Inflammatory macrophage (primary cell): ENCODE measurements at regions not wholly inside any gene's neighbourhood (a gene's known extent, or its start where the extent isn't known, plus 50 kb on each side); places are given as distances from the start of the nearest gene placed in this dataset.
"Not testable (repeated sequence)": the region's sequence is repeated elsewhere in the genome, so short reads cannot be mapped to it uniquely, and the experiment has no call there.

Experiments used
- DNase-seq, 2 donors: peaks; one replicate each; pipeline ENCODE4 v3.0.0-alpha.2; 2020 to 2022

DNA sequence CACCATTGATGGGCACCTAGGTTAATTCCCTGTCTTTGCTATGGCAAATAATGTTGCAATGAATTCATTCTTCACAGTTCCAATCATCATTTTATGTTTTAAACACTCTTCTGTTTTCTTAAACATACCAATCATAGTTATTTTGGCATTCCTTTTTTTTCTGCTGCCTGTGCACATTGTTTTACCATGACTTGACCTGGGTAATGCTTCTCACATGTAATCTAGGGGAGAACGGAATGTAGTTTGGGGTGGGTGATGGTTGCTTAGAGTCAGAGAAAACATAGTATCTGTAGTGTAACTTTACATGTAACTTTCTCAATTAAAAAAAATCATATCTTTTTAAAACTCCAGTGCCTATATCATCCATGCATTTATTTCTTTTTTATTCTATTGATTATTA, 1945.3 kb upstream of the RAG2 start:
- no peak for DNase-seq

DNA sequence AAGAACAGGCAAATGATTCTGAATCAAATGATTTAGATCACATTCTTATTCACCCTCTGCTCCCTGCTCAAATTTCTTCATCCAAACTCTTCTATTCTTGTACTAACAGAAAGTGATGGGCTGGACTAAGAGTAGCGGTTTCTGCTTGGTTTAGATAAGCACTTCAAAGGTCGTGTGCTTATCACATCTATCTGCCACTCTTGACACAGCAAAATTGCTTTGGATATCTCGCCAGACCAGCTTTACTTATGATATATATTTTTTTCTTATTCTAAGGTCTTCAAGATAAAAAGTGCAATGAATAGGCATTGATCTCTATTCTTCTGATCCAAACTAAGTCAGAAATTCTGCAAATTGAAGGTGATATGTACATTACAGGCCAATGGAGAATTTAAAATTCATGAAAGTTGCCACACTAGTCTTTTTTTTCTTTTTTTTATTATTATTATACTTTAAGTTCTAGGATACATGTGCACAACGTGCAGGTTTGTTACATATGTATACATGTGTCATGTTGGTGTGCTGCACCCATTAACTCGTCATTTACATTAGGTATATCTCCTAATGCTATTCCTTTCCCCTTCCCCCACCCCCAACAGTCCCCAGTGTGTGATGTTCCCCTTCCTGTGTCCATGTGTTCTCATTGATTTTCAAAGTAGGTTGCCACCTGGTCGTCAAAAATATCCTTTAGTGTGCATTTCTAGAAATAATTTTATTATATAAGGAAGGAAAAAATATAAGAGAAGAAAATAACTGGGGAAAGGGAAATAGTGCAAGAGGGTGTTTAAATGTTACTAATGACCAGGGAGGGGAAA, 1941.0 kb upstream of the RAG2 start:
- no peak for DNase-seq

DNA sequence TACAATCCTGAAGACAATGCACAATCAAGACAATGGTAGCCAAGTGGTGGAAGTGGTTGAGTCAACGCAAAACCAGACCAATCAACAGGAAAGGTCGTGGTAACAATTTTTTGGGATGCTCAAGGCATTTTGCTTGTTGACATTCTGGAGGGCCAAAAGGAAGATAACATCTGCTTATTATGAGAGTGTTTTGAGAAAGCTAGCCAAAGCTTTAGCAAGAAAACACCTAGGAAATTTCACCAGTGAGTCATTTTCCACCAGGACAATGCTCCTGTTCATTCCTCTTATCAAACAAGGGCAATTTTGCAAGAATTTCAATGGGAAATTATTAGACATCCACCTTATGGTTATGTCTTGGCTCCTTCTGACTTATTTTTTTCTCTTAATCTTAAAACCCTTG, 1932.2 kb upstream of the RAG2 start:
- no peak for DNase-seq

DNA sequence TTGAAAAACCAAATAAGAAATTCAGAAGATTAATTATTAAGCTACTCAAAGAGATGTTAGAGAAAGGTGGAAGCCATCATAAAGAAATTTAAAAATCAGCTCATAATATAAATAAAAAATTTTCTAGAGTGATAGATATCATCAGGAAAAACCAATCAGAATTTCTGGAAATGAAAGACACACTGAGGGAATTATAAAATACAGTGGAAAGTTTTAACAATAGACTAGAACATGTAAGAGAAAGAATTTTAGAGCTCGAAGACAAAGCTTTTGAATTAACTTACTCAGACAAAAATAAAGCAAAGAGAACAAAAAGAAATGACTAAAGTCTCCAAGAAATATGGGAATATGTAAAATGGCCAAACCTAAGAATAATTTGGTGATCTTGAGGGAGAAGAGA, 1926.9 kb upstream of the RAG2 start:
- no peak for DNase-seq

DNA sequence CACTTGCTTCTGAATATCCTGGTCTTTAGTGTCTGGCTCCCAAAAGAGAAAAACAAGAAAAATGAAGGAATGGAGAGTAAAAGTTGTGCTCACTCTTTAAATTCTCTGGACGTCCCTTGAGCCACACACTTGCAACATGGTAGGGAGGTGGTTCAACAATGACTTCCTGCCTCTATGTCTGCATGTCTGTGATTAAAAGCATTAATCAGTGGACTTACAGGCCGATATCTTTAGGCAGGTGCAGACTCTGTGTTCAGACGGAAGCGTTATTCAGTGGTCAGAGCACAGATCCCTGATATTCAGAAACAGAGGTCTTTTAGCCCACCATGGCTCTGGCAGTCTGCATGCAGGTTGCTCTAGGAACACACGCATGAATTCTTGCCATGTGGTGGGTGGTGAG, 1920.0 kb upstream of the RAG2 start:
- no peak for DNase-seq

DNA sequence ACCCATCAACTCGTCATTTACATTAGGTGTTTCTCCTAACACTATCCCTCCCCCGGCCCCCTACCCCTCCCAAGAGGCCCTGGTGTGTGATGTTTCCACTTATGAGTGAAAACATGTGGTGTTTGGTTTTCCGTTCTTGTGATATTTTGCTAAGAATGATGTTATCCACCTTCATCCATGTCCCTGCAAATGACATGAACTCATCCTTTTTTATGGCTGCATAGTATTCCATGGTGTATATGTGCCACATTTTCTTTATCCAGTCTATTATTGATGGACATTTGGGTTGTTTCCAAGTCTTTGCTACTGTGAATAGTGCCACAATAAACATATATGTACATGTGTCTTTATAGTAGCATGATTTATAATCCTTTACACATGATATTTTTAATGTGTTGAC, 1914.8 kb upstream of the RAG2 start:
- not testable (repeated sequence) for DNase-seq

DNA sequence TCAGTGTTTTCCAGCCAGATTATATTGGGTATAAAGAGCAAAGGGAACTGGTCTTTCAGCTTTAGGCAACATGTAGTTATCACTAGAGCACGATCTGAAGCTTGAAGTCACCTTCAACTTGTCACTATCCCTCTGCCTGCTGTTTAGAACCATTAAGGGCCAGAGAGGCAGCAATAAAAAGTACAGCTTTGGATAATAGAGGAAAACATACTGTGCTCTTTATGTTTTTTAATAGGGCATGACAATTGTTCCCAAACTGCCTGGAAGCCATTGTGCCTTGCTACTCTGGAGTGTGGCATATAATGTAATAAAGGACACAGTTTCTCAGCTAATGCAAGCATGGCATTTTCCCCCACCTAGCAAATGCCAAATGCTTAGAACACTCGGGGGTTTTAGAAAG, 1912.0 kb upstream of the RAG2 start:
- no peak for DNase-seq

DNA sequence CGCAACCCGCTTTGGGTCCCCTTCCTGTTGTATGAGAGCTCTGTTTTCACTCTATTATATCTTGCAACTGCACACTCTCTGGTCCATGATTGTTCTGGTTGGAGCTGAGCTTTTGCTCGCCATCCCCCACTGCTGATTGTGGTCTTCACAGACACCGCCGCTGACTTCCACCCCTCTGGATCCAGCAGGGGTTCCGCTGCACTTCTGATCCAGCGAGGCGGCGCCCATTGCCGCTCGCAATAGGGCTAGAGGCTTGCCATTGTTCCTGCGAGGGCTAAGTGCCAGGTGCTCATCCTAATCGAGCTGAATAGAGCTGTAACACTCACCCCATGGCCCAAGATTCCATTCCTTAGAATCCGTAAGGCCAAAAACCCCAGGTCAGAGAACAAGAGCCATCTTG, 1905.8 kb upstream of the RAG2 start:
- no peak for DNase-seq

DNA sequence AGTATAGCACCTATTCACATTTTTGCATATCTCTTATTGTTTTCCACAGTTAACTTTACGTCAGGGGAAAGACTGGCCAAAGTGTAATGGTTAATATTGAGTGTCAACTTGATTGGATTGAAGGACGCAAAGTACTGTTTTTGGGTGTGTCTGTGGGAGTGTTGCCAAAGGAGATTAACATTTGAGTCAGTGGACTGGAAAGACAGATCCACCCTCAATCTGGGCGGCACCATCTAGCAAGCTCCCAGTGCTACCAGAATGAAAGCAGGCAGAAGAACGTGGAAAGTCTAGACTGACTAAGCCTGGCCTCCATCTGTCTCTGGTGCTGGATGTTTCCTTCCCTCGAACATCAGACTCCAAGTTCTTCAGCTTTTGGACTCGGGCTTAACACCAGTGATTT, 1900.7 kb upstream of the RAG2 start:
- no peak for DNase-seq

DNA sequence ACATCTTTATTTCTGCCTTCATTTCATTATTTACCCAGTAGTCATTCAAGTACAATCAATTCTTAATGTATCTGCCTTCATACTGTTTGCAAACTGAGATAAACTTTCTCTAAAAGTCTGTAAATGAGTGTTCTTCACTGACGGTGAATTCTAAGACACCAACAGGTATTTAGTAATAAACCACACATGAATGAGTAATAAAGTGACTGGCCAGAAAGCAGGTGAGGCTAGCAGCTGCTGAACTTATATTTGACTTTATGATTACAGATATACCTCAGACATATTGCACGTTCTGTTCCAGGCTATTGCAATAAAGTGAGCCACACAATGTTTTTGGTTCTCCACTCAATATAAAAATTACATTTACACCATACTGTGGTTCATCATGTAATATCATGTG, 1894.0 kb upstream of the RAG2 start:
- no peak for DNase-seq

DNA sequence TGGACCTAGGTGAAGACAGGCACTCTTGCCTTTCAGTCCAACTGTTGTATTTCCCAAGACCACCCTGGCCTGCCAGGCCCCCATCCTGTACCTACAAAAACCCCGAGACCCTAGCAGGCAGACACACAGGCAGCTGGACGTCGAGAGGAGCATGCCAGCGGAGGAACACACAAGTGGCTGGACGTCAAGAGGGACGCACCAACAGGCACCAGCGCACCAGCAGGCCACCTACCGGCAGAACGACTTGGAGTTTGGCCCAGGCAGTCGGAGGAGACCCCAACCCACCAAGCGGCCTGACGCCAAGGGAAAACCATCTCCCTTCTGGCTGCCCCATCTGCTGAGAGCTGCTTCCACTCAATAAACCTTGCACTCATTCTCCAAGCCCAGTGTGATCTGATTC, 1883.4 kb upstream of the RAG2 start:
- no peak for DNase-seq

DNA sequence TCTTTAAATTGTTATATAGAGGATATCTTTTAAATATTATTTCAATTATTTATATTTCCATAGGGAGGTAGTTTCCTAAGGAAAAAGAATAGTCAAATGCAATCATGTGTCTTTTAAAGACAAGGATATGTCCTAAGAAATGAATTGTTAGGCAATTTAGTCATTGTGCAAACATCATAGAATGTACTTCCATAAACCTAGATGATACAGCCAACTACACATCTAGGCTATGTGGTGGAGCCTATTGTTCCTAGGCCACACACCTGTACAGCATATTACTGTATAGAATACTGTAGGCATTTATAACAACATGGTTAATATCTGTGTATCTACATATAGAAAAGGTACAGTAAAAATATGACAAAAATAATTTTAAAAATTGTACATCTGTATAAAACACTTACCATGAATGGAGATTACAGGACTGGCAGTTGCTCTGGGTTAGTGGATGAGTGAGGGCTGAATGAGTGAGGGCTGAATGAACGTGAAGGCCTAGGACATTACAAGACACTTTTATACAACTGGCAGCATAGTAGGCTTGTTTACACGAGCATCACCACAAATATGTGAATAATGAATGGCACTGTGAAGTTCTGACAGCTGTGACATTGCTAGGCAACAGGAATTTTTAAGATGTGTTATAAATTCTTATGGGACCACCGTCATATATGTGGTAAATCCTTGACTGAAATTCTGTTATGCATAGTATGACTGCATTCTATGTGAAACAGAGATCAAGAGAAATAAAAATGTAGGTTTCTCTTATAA, 1879.0 kb upstream of the RAG2 start:
- no peak for DNase-seq

DNA sequence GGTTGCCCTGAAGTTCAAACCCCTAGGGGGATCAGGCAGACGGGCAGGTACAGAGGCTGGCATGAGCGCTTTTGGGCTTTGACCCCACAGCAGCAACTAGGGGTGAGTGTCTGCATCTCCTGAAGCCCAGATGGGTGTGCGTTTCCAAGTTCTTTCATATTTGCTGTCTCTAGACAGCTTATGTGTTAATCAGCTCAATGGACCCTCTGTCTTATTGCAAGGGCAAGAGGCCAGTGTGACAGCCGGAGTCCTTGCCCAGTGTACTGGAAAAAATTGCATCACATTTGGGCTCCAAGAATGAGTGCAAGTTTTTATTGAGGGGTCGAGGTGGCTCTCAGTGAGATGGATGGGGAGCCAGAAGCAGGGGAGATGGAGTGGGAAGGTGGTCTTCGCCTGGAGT, 1863.7 kb upstream of the RAG2 start:
- no peak for DNase-seq

DNA sequence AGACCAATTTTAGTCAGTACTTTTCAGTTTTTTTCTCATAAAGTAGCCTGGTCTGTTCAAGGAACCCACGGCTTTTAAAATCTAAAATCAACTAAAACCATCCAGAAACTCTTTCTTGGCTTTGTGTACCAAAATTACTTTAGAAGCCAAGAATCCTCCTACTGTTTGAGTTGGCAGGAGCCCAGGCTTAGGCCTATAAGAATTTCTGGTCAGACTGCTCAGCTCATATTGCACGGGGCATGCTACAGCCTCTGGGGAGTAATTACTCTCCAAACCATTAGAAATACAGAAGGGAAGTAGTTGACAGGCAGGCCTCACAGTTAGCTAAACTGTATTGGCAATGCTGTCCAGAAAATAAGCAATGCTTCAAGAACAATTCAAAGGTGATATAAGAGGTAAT, 1862.9 kb upstream of the RAG2 start:
- no peak for DNase-seq

DNA sequence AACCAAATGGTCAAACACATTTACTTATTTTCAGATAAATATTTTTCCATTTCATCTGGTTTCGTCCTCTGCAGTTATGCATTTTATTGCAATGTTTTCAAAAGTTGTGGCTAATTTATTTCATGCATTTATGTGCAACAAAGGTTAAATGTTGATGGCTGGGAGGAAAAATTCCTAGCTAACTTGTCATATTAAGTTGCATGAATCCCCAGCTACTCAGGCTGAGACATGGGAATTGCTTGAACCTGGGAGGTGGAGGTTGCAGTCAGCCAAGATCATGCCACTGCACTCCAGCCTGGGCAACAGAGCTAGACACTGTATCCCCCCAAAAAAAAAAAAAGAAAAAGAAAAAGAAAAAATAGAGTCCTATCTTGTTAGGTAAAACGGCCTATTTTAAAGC, 1862.4 kb upstream of the RAG2 start:
- no peak for DNase-seq

DNA sequence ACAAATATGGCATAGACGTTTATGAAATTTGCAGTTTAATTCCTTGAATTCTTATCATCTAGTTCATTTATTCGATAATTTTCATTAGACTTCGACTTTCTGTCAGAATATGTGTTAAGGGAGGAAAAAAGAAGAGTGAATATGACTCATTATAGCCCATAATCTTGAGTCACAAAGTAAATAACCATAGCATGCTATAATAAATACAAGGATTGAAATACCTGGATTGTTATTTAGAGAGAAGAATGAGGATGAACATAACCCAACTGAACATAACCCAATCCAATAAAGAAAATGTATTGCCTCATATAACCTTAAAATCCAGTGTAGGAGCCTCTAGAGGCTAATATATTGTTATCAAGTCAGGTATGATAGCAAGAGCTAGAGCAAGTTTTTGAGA, 1858.3 kb upstream of the RAG2 start:
- DNase-seq, result no peak

DNA sequence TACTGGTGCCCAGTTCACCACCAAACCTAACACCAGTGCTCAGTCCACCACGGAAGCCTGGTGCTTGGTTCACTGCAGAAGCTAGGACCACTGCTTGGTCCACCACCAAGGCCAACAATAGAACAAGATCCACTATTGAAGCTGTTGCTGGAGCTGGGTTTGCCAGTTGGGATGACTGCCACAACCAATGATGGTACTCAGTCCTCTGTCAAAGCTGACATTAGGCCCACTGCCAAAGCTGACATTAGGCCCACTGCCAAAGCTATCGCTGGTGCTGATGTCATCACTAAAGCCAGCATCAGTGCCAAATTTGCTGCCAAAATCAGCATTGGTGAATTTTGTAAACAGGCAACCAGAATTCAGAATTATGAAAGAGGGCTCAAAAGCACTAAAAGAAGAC, 1850.2 kb upstream of the RAG2 start:
- no peak for DNase-seq

DNA sequence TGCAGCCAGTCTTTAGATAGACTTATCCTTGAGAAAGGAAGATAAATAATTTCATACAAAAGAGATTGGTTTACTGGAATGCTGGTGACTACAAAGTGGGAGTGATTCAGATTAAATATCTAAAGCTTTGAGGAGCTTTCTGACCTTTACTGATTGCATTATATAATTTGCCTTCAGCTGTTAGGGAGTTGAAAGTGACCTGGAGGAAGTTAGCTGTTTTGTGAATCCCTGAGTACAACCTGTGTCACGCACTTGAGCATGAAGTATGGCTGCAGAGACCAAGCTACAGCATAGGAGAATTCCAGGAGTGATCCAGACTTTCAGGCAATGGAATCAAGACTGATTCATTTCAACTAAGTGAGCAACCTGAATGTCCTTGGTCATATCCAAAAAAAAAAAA, 1848.3 kb upstream of the RAG2 start:
- DNase-seq, result no peak

DNA sequence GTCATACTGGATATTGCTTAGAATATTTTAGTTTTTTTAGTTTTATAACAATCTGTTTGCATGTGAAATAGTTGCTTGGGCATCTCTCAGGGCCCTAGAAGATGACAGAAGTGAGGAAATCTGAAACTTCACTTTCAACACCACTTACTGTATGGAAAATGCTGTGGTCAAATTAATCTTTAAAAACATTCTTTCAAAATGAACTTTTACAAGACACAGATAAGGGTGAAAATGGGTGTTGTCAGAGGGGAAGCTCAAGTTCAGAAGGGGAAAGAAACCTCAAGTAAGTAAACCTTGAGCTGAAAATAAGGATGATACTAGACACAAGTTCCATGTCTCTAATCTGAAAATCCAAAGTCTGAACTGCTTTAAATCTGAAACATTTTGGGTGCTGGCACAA, 1840.1 kb upstream of the RAG2 start:
- no peak for DNase-seq

DNA sequence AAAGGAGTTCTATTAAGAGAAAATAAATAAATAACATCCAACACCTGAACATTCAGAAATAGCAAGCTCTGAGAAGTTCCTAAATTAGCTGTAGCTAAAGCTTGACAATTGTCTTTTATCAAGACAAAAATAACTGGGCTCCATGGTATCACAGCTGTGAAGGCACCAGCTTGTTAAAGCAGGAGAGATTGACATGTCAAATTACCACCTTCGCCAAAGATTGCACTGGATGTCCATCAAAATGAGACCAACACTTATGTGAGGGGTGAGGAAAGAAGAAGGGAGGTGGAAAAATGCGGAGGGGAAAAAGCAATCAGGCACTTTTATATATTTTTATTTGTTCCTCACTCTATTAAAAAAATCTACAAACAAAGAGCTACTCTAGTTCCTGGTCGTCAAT, 1827.5 kb upstream of the RAG2 start:
- no peak for DNase-seq

DNA sequence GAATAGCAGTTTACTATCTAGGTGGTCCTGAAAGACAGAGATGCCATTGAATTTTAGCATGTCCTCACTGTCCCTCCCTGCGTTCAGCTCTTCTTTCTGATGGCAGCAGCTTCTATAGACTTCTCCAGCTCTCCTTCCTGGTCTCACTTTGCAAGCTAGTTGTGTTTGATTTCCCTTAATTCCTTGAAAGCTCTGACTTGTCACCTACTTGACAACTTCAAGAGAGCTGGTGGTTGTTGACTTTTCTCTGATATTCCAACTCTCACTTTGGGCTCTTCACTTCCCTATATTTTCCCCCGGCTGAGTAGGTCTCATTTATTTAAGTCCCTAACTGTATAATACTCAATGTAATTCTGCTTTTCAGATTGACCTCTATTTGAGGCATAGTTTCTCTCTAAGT, 1825.0 kb upstream of the RAG2 start:
- DNase-seq, result no peak

DNA sequence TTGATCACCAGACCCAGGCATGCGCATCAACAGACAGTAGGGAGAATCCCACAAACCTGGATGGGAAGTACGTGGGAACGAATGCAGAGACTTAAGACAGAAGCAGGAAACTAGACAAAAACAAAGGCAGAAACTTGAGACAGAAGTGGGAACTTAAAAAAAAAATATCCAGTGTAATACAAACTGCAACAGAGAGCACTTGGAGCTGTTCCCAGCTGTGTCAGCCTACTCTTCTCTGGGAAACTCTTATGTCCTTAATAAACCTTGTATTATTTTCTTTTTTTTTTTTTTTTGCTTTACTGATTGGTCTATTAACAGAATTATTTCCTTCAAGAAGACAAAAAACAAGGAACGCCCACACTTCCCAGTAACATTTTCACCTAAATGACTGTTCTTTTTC, 1818.1 kb upstream of the RAG2 start:
- DNase-seq, result no peak

DNA sequence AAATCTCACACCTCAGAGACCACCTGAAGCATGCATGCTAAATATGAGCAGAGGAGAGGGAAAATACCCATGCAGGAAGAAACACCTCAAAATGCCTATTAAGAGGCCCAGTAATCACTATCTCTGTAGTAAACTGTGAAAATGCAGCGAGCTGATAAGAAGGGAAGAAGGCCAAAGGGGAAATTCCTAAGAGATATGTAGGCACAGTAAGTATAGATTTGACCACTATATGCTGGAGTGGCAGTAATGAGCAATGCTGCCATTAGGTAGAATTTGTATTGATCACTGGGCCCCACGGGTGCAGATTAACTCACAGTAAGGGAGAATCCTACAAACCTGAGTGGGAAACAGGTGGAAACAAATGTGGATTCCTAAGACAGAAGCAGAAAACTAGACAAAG, 1813.1 kb upstream of the RAG2 start:
- DNase-seq, result no peak

DNA sequence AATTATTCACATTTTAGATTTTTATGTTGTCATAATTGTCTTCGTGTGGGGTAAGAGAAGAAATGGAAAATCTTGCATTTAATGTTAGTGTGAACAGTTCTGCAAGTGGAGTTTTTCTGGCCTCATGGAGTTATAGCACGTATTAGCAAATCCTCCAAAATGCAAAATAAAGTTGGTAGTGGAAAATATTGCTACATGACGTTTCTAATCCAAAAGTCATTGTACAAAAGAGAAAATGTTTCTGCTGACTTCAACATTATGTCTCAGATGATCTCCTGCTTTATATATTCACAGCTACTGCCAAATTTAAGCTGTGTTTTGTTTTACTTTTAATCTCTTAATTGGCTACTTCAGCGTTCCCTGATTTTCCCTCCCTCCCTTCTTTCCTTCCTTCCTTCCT, 1804.0 kb upstream of the RAG2 start:
- no peak for DNase-seq

DNA sequence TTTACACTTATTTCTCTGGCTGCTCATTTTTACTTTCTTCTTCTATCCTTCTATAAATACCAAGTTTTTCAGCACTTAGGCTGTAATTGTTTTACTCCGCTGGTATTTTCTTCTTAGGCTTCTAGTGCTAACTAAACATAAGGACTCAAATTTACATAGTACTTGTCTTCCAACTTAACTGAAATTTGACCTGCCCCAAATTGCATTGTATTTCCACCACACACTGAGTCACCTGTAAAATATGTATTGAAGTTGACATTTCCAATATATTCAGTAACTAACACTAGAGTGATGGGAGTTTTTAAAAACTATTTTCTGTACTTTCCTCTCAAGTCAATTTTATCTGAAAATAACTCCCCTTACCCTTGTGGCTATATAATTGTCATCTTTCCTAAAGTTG, 1794.1 kb upstream of the RAG2 start:
- DNase-seq, result no peak
